ENCODE measurements at regions not wholly inside any gene's neighbourhood (a gene's known extent, or its start where the extent isn't known, plus 50 kb on each side); places are given as distances from the start of the nearest gene placed in this dataset.

GRCh38 chr7:10592604-10593003 lies 381.1 kb upstream of the PHF14 start:
- Histone ChIP-seq H3K4me1 (no peaks in the 10 kb centered on the region), H3K27me3 (no peaks in the 10 kb centered on the region), H3K36me3 (no peaks in the 10 kb centered on the region), H3K27ac (no peak overlapping the region), H3K9me3 (no peaks in the 10 kb centered on the region), H3K4me3 (no peak overlapping the region)
- DNase-seq: no peak
- 34 to 75% (median 45%) methylated on average over 2 of the region's 2 CpGs for WGBS, 5 donors
- intact Hi-C loops (cut with DNase I; ENCODE audit: low total_unique reads): no loop called here
- TF ChIP-seq POLR2AphosphoS5 (IDR thresholded peaks at IDR 0.05) (no peak), EP300 (IDR thresholded peaks at IDR 0.05) (no peak), POLR2A (IDR thresholded peaks at IDR 0.05) (no peak)
- TF ChIP-seq, protein P1, sequence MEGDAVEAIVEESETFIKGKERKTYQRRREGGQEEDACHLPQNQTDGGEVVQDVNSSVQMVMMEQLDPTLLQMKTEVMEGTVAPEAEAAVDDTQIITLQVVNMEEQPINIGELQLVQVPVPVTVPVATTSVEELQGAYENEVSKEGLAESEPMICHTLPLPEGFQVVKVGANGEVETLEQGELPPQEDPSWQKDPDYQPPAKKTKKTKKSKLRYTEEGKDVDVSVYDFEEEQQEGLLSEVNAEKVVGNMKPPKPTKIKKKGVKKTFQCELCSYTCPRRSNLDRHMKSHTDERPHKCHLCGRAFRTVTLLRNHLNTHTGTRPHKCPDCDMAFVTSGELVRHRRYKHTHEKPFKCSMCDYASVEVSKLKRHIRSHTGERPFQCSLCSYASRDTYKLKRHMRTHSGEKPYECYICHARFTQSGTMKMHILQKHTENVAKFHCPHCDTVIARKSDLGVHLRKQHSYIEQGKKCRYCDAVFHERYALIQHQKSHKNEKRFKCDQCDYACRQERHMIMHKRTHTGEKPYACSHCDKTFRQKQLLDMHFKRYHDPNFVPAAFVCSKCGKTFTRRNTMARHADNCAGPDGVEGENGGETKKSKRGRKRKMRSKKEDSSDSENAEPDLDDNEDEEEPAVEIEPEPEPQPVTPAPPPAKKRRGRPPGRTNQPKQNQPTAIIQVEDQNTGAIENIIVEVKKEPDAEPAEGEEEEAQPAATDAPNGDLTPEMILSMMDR (IDR thresholded peaks at IDR 0.05): no peak

GRCh38 chr7:10593080-10593479 lies 380.6 kb upstream of the PHF14 start:
- no peak overlapping the region for H3K27ac ChIP-seq
- DNase-seq: no peak
- no peaks in the 10 kb centered on the region for H3K36me3 ChIP-seq
- TF ChIP-seq POLR2A (IDR thresholded peaks at IDR 0.05): no peak
- TF ChIP-seq POLR2AphosphoS5 (IDR thresholded peaks at IDR 0.05): no peak
- TF ChIP-seq EP300 (IDR thresholded peaks at IDR 0.05): no peak
- TF ChIP-seq, protein P1 (IDR thresholded peaks at IDR 0.05): no peak
- intact Hi-C loops (cut with DNase I; ENCODE audit: low total_unique reads): no loop called here
- no peaks in the 10 kb centered on the region for H3K9me3 ChIP-seq
- 36 to 65% (median 49%) methylated on average over 4 of the region's 4 CpGs for WGBS, 5 donors
- H3K4me3 ChIP-seq: no peak overlapping the region
- no peaks in the 10 kb centered on the region for H3K27me3 ChIP-seq
- no peaks in the 10 kb centered on the region for H3K4me1 ChIP-seq

DNA sequence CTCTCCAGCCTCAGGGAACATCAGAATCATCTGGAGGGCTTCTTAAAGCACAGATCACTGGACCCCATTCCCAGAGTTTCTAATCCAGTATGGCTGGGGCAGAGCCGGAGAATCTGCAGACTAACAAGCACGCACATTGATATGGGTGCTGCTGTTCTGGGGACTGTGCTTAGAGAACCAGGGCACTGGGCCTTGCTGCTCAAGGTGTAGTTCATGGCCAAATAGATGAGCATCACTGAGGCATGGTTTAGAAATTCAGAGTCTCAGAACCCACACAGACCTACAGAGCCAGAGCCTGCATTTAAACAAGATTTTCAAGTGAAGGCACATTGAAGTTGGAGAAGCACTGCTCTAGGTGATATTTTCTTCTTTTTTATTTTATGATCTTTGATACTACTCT lies 376.8 kb upstream of the PHF14 start:
- intact Hi-C loops (cut with DNase I; ENCODE audit: low total_unique reads): no loop called here
- no peaks in the 10 kb centered on the region for H3K4me1 ChIP-seq
- H3K27ac ChIP-seq: no peak overlapping the region
- no peak overlapping the region for H3K4me3 ChIP-seq
- H3K9me3 ChIP-seq: no peaks in the 10 kb centered on the region
- WGBS, 5 donors: 93 to 97% (median 96%) methylated on average over 2 of the region's 2 CpGs
- TF ChIP-seq POLR2A (IDR thresholded peaks at IDR 0.05): no peak
- H3K27me3 ChIP-seq: no peaks in the 10 kb centered on the region
- DNase-seq: no peak
- H3K36me3 ChIP-seq: no peaks in the 10 kb centered on the region

GRCh38 chr7:10604128-10604527 lies 369.5 kb upstream of the PHF14 start:
- no peaks in the 10 kb centered on the region for H3K36me3 ChIP-seq
- no peaks in the 10 kb centered on the region for H3K9me3 ChIP-seq
- no peak overlapping the region for H3K27ac ChIP-seq
- no peak overlapping the region for H3K4me3 ChIP-seq
- no peaks in the 10 kb centered on the region for H3K4me1 ChIP-seq
- intact Hi-C loops (cut with DNase I; ENCODE audit: low total_unique reads): no loop called here
- TF ChIP-seq EP300 (IDR thresholded peaks at IDR 0.05): no peak
- DNase-seq: no peak
- no peaks in the 10 kb centered on the region for H3K27me3 ChIP-seq

GRCh38 chr7:10612950-10613349 lies 360.7 kb upstream of the PHF14 start:
- H3K9me3 ChIP-seq: no peaks in the 10 kb centered on the region
- H3K36me3 ChIP-seq: no peaks in the 10 kb centered on the region
- no peak for TF ChIP-seq EP300 (IDR thresholded peaks at IDR 0.05)
- TF ChIP-seq, protein P1 (IDR thresholded peaks at IDR 0.05): no peak
- TF ChIP-seq POLR2AphosphoS5 (IDR thresholded peaks at IDR 0.05): no peak
- TF ChIP-seq POLR2A (IDR thresholded peaks at IDR 0.05): no peak
- no peak for DNase-seq
- intact Hi-C loops (cut with DNase I; ENCODE audit: low total_unique reads): no loop called here
- no peaks in the 10 kb centered on the region for H3K4me1 ChIP-seq
- H3K27me3 ChIP-seq: no peaks in the 10 kb centered on the region
- no peak overlapping the region for H3K4me3 ChIP-seq
- H3K27ac ChIP-seq: no peak overlapping the region

- Histone ChIP-seq H3K4me3 (no peak overlapping the region), H3K27me3 (no peaks in the 10 kb centered on the region), H3K36me3 (no peaks in the 10 kb centered on the region), H3K4me1 (no peaks in the 10 kb centered on the region), H3K27ac (no peak overlapping the region), H3K9me3 (no peaks in the 10 kb centered on the region)
- WGBS, 5 donors: 43 to 62% (median 55%) methylated on average over 3 of the region's 3 CpGs
- intact Hi-C loops (cut with DNase I; ENCODE audit: low total_unique reads): no loop called here
- TF ChIP-seq POLR2AphosphoS5 (IDR thresholded peaks at IDR 0.05): no peak
- no peak for TF ChIP-seq POLR2A (IDR thresholded peaks at IDR 0.05)
- TF ChIP-seq, protein P1 (IDR thresholded peaks at IDR 0.05): no peak
- no peak for TF ChIP-seq EP300 (IDR thresholded peaks at IDR 0.05)
- no peak for DNase-seq
Measured at GRCh38 chr7:10618953-10619352, 354.7 kb upstream of the PHF14 start.
